Colonic mucosa (tissue), 4 donors: ENCODE measurements at regions not wholly inside any gene's neighbourhood (a gene's known extent, or its start where the extent isn't known, plus 50 kb on each side); places are given as distances from the start of the nearest gene placed in this dataset.

Source experiments
- DNase-seq: peaks from one replicate; pipeline ENCODE4 v3.0.0-alpha.2; 2020
- H3K27ac ChIP-seq: fragments of 200-600 bp; one replicate; pipeline ENCODE4 v1.8.0; 2021
- H3K27me3 ChIP-seq: fragments of 200-600 bp; one replicate; pipeline ENCODE4 v1.8.0; 2021
- H3K36me3 ChIP-seq: fragments of 200-600 bp; one replicate; pipeline ENCODE4 v1.8.0; 2021
- H3K4me1 ChIP-seq: fragments of 200-600 bp; one replicate; pipeline ENCODE4 v1.8.0; 2021; ENCODE audit warnings: mild to moderate bottlenecking
- H3K4me3 ChIP-seq: fragments of 200-600 bp; one replicate; pipeline ENCODE4 v1.8.0; 2021
- H3K9ac ChIP-seq, 2 donors: one replicate each; pipeline ENCODE4 v1.7.0; 2013; ENCODE audit warnings: control low read depth in 2 of 2, low read depth in 2 of 2, low read length in 2 of 2
- H3K9me3 ChIP-seq: fragments of 200-600 bp; one replicate; pipeline ENCODE4 v1.8.0; 2021
- intact Hi-C: fragments of 100-400 bp; cut with DNase I; formaldehyde crosslinking; loops from one replicate; pipeline ENCODE4 v1.14.1; 2022
- TF ChIP-seq, protein P1 (sequence below): fragments of 200-600 bp; IDR thresholded peaks from one replicate; pipeline ENCODE4 v1.8.0; 2022; ENCODE audit warnings: antibody characterized with exemption, mild to moderate bottlenecking
- donor health status: healthy.
- donor health status: DM: no; HTN: no; CAD: no.
- donor health status: DM: no; HTN: no; CAD: no.

DNA sequence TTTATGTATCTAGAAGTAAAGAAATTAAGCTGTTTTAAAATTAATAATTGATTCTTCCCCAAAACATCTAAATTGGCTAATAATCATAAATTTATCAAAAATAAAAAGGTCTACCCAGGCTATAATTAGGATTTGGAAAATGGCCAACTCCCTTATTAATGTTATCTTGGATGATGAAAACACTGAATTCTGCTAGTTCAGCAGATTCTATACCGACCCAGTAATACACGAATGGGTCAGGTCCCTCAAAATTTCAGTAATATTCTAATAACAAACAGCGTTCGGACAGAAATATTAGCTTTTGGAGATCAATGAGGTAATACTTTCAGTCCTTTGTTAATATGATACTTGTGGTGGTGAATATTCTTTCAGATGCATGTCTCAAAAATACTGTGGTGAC, 360.7 kb upstream of the MGMT start:
- H3K9me3 ChIP-seq = no peaks in the 10 kb centered on the region
- intact Hi-C loops = no loop called here
- H3K9ac ChIP-seq = no peak overlapping the region
- H3K36me3 ChIP-seq = no peaks in the 10 kb centered on the region
- TF ChIP-seq, protein P1, sequence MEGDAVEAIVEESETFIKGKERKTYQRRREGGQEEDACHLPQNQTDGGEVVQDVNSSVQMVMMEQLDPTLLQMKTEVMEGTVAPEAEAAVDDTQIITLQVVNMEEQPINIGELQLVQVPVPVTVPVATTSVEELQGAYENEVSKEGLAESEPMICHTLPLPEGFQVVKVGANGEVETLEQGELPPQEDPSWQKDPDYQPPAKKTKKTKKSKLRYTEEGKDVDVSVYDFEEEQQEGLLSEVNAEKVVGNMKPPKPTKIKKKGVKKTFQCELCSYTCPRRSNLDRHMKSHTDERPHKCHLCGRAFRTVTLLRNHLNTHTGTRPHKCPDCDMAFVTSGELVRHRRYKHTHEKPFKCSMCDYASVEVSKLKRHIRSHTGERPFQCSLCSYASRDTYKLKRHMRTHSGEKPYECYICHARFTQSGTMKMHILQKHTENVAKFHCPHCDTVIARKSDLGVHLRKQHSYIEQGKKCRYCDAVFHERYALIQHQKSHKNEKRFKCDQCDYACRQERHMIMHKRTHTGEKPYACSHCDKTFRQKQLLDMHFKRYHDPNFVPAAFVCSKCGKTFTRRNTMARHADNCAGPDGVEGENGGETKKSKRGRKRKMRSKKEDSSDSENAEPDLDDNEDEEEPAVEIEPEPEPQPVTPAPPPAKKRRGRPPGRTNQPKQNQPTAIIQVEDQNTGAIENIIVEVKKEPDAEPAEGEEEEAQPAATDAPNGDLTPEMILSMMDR = no peak
- H3K27ac ChIP-seq = no peak overlapping the region
- no peak for DNase-seq
- no peak overlapping the region for H3K4me3 ChIP-seq
- no peaks in the 10 kb centered on the region for H3K4me1 ChIP-seq
- no peaks in the 10 kb centered on the region for H3K27me3 ChIP-seq

DNA sequence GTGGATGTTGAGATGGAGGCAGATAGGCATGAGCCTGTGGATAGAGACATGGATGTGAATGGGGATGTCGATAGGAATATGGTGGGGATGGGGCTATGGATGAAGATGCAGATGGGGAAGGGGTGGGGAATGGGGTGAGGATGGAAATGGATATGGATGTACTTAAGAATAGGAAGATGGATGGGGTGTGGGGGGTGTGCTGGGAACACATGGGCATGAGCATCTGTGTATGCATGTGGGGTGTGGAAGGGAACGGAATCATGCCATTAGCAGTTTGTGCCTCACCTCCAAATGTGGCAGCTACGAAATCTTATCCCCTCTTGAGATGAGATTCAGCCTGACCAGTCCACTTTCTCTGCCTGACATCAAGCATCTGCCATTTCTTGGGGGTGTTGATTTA, 359.5 kb upstream of the MGMT start:
- H3K9me3 ChIP-seq = no peaks in the 10 kb centered on the region
- no peaks in the 10 kb centered on the region for H3K36me3 ChIP-seq
- intact Hi-C loops = no loop called here
- no peak overlapping the region for H3K9ac ChIP-seq
- no peak overlapping the region for H3K27ac ChIP-seq
- H3K4me1 ChIP-seq = no peaks in the 10 kb centered on the region
- DNase-seq = no peak
- TF ChIP-seq, protein P1 = no peak
- H3K27me3 ChIP-seq = no peaks in the 10 kb centered on the region
- no peak overlapping the region for H3K4me3 ChIP-seq

DNA sequence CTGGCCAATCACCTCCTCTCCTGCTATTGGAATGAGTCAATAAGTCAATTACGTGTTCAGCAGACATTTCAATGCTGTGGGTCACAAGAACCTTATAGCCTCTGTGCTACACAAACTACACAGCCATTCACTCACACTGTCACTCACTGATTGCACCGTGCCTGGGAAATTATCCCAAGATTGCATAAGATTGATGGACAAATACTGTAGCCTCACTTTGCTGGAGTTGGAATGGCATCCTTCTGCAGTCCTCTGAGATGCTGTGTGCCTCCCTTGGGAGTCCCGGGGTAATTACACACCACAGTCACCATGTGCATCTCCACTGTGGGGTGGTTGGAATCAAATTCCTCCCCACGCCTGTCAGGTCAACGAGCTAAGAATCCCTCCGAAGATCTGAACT, 358.7 kb upstream of the MGMT start:
- H3K4me1 ChIP-seq = no peaks in the 10 kb centered on the region
- intact Hi-C loops = no loop called here
- H3K4me3 ChIP-seq = no peak overlapping the region
- H3K27me3 ChIP-seq = no peaks in the 10 kb centered on the region
- no peaks in the 10 kb centered on the region for H3K36me3 ChIP-seq
- no peak for DNase-seq
- H3K27ac ChIP-seq = no peak overlapping the region
- H3K9ac ChIP-seq = no peak overlapping the region
- TF ChIP-seq, protein P1 = no peak
- no peaks in the 10 kb centered on the region for H3K9me3 ChIP-seq

DNA sequence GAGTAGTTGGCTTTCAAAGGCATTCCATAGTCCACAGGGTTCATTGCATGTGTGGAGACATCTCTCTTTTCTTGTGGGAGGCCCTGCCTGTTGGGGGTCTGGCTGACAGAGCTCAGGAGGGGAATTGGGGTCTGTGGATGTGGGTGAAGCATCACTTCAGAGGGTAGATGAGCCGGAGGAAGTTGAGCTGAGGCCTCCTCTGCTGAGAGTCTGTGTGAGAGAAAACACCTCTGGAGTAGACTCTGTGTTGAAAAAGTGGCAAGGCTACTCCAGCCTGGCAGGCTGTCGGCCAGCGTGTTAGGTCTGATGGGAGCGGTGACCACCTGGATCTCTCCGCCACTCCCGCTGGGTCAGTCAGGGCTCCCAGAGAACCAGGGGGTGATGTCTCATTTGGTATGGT, 358.0 kb upstream of the MGMT start:
- Histone ChIP-seq H3K27ac (no peak overlapping the region), H3K36me3 (no peaks in the 10 kb centered on the region), H3K4me1 (no peaks in the 10 kb centered on the region), H3K9ac (no peak overlapping the region), H3K27me3 (no peaks in the 10 kb centered on the region), H3K9me3 (no peaks in the 10 kb centered on the region), H3K4me3 (no peak overlapping the region)
- TF ChIP-seq, protein P1 = no peak
- no peak for DNase-seq
- intact Hi-C loops = no loop called here

DNA sequence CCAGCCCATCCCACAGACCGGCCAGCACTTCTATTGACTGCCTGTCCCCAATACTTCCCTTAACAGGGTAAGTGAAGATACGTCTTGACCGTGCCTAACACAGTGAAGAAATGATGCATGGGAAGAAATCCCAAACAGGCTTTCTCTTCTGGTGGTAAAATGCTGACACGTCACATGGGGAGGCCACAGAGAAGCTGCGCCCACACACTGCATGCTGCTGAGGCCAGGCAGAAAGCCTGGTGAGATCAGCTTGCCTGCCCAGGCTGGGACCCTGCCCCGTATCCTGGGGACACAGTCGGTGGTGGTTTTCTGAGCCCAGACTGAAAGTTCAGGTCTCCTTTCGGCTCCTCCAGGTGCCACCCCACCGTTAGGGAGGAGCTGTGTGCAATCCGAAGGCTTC, 356.3 kb upstream of the MGMT start:
- H3K9ac ChIP-seq = no peak overlapping the region
- TF ChIP-seq, protein P1 = no peak
- H3K27ac ChIP-seq = no peak overlapping the region
- no peak for DNase-seq
- no peak overlapping the region for H3K4me3 ChIP-seq
- H3K36me3 ChIP-seq = no peaks in the 10 kb centered on the region
- H3K9me3 ChIP-seq = no peaks in the 10 kb centered on the region
- H3K27me3 ChIP-seq = no peaks in the 10 kb centered on the region
- H3K4me1 ChIP-seq = no peaks in the 10 kb centered on the region
- intact Hi-C loops = no loop called here

DNA sequence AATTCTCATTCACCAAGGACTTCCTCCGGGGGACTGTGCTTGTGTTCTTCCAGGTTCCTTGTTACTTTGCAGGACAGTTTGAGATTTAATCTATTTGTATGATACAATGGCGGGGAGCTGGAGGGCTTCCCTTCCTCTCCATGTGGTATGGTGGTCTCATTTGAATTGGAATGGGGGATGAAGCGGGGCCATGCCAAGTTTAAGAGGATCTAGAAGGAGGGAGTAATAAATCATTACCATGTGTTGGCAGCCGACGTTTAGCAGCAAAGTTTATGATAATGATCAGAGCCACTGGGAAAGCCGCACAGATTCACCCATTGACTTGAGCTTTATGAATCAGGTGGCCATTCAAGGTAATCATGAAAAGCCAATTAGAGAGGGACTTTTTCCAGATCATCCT, 355.1 kb upstream of the MGMT start:
- Histone ChIP-seq H3K27me3 (no peaks in the 10 kb centered on the region), H3K9me3 (no peaks in the 10 kb centered on the region), H3K9ac (no peak overlapping the region), H3K4me3 (no peak overlapping the region), H3K36me3 (no peaks in the 10 kb centered on the region), H3K4me1 (no peaks in the 10 kb centered on the region), H3K27ac (no peak overlapping the region)
- intact Hi-C loops = no loop called here
- TF ChIP-seq, protein P1 = no peak
- DNase-seq = no peak
